Parathyroid adenoma (tissue), 2 donors: ENCODE measurements at regions not wholly inside any gene's neighbourhood (a gene's known extent, or its start where the extent isn't known, plus 50 kb on each side); places are given as distances from the start of the nearest gene placed in this dataset.

Experiments
- H2AFZ ChIP-seq: fragments of 300-600 bp; sonication (generic); one replicate; pipeline ENCODE4 v1.7.0; 2017; ENCODE audit warnings: antibody characterized with exemption, mild to moderate bottlenecking
- H3K27ac ChIP-seq: fragments of 300-600 bp; sonication (generic); one replicate; pipeline ENCODE4 v1.7.0; 2017
- H3K27me3 ChIP-seq: fragments of 300-600 bp; sonication (generic); one replicate; pipeline ENCODE4 v1.7.0; 2017; ENCODE audit warnings: low read length; ENCODE audit not compliant: control insufficient read depth, insufficient read depth
- H3K36me3 ChIP-seq: fragments of 300-600 bp; sonication (generic); one replicate; pipeline ENCODE4 v1.7.0; 2017; ENCODE audit warnings: low read length; ENCODE audit not compliant: control insufficient read depth, insufficient read depth
- H3K4me1 ChIP-seq: fragments of 300-600 bp; sonication (generic); one replicate; pipeline ENCODE4 v1.7.0; 2017; ENCODE audit warnings: control low read depth
- H3K4me2 ChIP-seq: fragments of 300-600 bp; sonication (generic); one replicate; pipeline ENCODE4 v1.7.0; 2017; ENCODE audit warnings: low read length
- H3K4me3 ChIP-seq: fragments of 300-600 bp; sonication (generic); one replicate; pipeline ENCODE4 v1.7.0; 2017; ENCODE audit warnings: low read depth, low read length
- H3K79me2 ChIP-seq: fragments of 300-600 bp; sonication (generic); one replicate; pipeline ENCODE4 v1.7.0; 2017; ENCODE audit warnings: control low read depth
- H3K9ac ChIP-seq: fragments of 300-600 bp; sonication (generic); one replicate; pipeline ENCODE4 v1.7.0; 2017; ENCODE audit warnings: mild to moderate bottlenecking
- H3K9me3 ChIP-seq: fragments of 300-600 bp; sonication (generic); one replicate; pipeline ENCODE4 v1.7.0; 2017; ENCODE audit warnings: low read length; ENCODE audit not compliant: control insufficient read depth
- TF ChIP-seq, protein P1 (sequence below): fragments of 300-600 bp; sonication (generic); IDR thresholded peaks from one replicate; pipeline ENCODE4 v1.7.0; 2017; ENCODE audit warnings: antibody characterized with exemption, mild to moderate bottlenecking
- donor health status: primary hyperparathyroidism.

DNA sequence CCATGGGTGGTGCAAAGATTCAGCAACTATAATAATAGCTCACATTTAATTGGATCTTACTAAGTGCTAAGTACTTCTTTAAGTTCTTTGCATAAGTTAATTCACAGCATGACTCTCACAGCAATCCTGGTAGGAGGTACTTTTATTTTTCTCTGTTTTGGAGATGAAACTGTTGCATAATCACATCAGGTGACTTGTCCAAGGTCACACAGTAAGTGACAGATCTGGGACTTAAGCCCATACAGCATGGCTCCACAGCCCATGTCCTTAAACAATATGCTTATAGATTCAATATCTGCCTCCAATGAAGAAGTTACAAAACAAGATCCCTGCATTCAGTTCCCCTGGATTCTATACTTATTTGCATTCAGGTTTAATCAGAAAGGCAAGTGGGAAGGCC is 171.8 kb downstream of the CNTN3 start:
- H3K4me1 ChIP-seq, result no peaks in the 10 kb centered on the region

DNA sequence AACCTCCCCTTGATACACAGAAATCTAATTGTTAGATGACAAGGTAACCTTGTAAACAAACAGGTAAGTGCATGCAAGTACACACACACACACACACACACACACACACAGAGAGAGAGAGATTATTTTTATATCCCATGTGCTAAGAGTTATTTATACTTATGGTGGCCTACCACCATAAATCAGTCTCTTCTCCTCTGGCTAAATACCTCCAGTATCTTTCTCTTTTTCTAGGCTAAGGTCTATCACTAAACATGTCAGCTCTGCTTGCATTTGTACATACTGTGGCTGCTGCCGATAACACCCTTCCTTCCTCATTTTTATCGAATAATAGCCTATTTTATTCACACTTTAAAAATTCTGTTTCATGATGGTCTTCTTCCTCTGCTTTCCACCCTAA is 172.4 kb downstream of the CNTN3 start:
- no peaks in the 10 kb centered on the region for H3K4me1 ChIP-seq
- no peaks in the 10 kb centered on the region for H3K79me2 ChIP-seq
- no peak overlapping the region for H3K4me2 ChIP-seq
- no peaks in the 10 kb centered on the region for H3K9me3 ChIP-seq
- no peak overlapping the region for H2AFZ ChIP-seq
- no peaks in the 10 kb centered on the region for H3K27me3 ChIP-seq
- TF ChIP-seq, protein P1, sequence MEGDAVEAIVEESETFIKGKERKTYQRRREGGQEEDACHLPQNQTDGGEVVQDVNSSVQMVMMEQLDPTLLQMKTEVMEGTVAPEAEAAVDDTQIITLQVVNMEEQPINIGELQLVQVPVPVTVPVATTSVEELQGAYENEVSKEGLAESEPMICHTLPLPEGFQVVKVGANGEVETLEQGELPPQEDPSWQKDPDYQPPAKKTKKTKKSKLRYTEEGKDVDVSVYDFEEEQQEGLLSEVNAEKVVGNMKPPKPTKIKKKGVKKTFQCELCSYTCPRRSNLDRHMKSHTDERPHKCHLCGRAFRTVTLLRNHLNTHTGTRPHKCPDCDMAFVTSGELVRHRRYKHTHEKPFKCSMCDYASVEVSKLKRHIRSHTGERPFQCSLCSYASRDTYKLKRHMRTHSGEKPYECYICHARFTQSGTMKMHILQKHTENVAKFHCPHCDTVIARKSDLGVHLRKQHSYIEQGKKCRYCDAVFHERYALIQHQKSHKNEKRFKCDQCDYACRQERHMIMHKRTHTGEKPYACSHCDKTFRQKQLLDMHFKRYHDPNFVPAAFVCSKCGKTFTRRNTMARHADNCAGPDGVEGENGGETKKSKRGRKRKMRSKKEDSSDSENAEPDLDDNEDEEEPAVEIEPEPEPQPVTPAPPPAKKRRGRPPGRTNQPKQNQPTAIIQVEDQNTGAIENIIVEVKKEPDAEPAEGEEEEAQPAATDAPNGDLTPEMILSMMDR, result no peak
- H3K27ac ChIP-seq, result no peak overlapping the region
- H3K36me3 ChIP-seq, result no peaks in the 10 kb centered on the region
- no peak overlapping the region for H3K9ac ChIP-seq
- H3K4me3 ChIP-seq, result no peak overlapping the region

More for the DNA sequence above, 171.8 kb downstream of the CNTN3 start:
- Histone ChIP-seq H3K27me3 (no peaks in the 10 kb centered on the region), H3K4me2 (no peak overlapping the region), H3K9me3 (no peaks in the 10 kb centered on the region), H3K9ac (no peak overlapping the region), H2AFZ (no peak overlapping the region), H3K79me2 (no peaks in the 10 kb centered on the region), H3K4me3 (no peak overlapping the region), H3K36me3 (no peaks in the 10 kb centered on the region), H3K27ac (no peak overlapping the region)
- TF ChIP-seq, protein P1, result no peak

DNA sequence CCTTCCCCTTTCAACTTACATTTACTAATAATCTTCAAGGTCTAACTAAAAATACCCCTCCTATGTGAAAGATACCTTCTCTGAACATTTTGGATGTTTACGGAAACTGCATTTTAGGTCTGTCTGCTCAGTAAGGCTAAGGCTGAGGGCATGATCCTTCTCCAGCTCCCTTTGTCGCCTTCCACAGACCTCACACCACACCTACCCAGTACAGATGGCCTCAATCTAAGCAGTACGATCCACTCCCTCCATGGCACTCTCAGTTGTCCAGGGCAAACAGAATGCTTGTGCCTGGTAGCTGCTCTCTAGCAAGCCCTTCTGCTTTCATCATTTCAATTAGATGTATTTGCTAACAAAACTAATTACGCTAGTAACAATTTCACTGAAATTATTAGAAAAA is 178.3 kb downstream of the CNTN3 start:
- no peaks in the 10 kb centered on the region for H3K4me1 ChIP-seq
- no peaks in the 10 kb centered on the region for H3K36me3 ChIP-seq
- no peak overlapping the region for H3K4me2 ChIP-seq
- TF ChIP-seq, protein P1, result no peak
- H3K27ac ChIP-seq, result no peak overlapping the region
- no peaks in the 10 kb centered on the region for H3K9me3 ChIP-seq
- no peaks in the 10 kb centered on the region for H3K79me2 ChIP-seq
- H2AFZ ChIP-seq, result no peak overlapping the region
- H3K9ac ChIP-seq, result no peak overlapping the region
- no peaks in the 10 kb centered on the region for H3K27me3 ChIP-seq
- no peak overlapping the region for H3K4me3 ChIP-seq

DNA sequence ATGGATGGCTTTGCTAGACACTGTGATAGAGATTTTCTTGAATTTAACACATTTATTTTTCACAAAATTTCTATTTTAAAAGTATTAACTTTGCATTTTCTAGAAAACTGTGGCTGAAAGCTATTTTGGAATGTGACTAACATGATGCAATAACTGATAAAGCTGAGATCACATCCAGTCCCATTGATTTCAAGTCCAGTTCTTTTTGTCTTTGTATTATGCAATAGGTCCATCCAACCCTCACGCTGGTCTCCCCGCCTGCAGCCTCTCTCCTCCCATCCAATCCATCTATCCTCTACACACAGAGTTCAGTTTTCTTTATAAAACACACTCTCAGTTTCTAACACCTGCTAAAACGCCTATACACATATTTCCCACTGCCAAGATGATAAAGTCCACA is 178.8 kb downstream of the CNTN3 start:
- H3K9ac ChIP-seq, result no peak overlapping the region
- H3K27me3 ChIP-seq, result no peaks in the 10 kb centered on the region
- no peak overlapping the region for H3K4me2 ChIP-seq
- H2AFZ ChIP-seq, result no peak overlapping the region
- no peak overlapping the region for H3K4me3 ChIP-seq
- H3K9me3 ChIP-seq, result no peaks in the 10 kb centered on the region
- H3K4me1 ChIP-seq, result no peaks in the 10 kb centered on the region
- H3K27ac ChIP-seq, result no peak overlapping the region
- TF ChIP-seq, protein P1, result no peak
- no peaks in the 10 kb centered on the region for H3K79me2 ChIP-seq
- H3K36me3 ChIP-seq, result no peaks in the 10 kb centered on the region

DNA sequence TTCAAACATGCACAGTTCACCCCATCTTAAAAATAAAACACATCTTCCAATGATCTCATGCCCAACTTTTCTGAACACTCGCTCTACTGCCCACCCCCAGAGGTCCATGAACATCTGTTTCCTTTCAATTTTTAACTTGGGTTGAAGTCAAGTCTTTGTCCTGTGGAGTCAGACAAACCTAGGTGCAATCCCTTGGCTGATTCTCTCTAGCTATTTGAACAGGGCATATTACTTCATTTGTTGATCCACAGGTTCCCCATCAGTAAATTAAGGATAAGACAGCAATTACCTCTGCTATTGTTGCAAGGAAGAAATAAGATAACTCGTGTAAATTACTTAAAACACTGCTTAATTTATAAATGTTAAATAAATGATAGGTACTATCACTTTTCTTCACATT is 180.1 kb downstream of the CNTN3 start:
- Histone ChIP-seq H3K9ac (no peak overlapping the region), H3K4me3 (no peak overlapping the region), H3K9me3 (no peaks in the 10 kb centered on the region), H3K4me2 (no peak overlapping the region), H2AFZ (no peak overlapping the region), H3K79me2 (no peaks in the 10 kb centered on the region), H3K27ac (no peak overlapping the region), H3K36me3 (no peaks in the 10 kb centered on the region), H3K27me3 (no peaks in the 10 kb centered on the region), H3K4me1 (no peaks in the 10 kb centered on the region)
- TF ChIP-seq, protein P1, result no peak
